ENCODE measurements at regions not wholly inside any gene's neighbourhood (a gene's known extent, or its start where the extent isn't known, plus 50 kb on each side); places are given as distances from the start of the nearest gene placed in this dataset.
"Not testable (repeated sequence)": the region's sequence is repeated elsewhere in the genome, so short reads cannot be mapped to it uniquely, and the experiment has no call there.

- ATAC-seq (replicated peaks in 6 of 8), result no peak
- Histone ChIP-seq H3K4me3 (no peak overlapping the region), H3K27ac (no peak overlapping the region), H3K4me1 (replicated peaks in 1 of 2) (peaks cover 0 to 4% of the 10 kb centered on the region in 2 donors)
- WGBS, 10 experiments, result 17 to 100% (median 84%) methylated on average over 1 of the region's 1 CpG; no CpG with 5 or more reads in 2 of the 10 experiments
- in situ Hi-C loops (cut with MboI; ENCODE audit: low pct_unique_long_range_greater_than_20kb in 2 of 9, low sequenced_read_pairs in 9 of 9, unreplicated experiment in 9 of 9), result no loop called here
Observed at GRCh38 chr7:16958724-16959123, 76.9 kb upstream of the AGR3 start.

- Histone ChIP-seq H3K4me1 (replicated peaks in 1 of 2) (no peaks in the 10 kb centered on the region), H3K27ac (no peak overlapping the region), H3K4me3 (no peak overlapping the region)
- ATAC-seq (replicated peaks in 6 of 8), result peak in 2 of 8 experiments; percentile 55 to 57
- WGBS, 10 experiments, result 0 to 90% (median 68%) methylated on average over 1 of the region's 1 CpG; no CpG with 5 or more reads in 4 of the 10 experiments
- in situ Hi-C loops (cut with MboI; ENCODE audit: low pct_unique_long_range_greater_than_20kb in 2 of 9, low sequenced_read_pairs in 9 of 9, unreplicated experiment in 9 of 9), result no loop called here
Observed at GRCh38 chr7:16960337-16960965, 78.7 kb upstream of the AGR3 start.

GRCh38 chr7:16961641-16962040, 79.9 kb upstream of the AGR3 start:
- WGBS, 10 experiments, result 0 to 100% (median 69%) methylated on average over 1 to 2 of the region's 2 CpGs; no CpG with 5 or more reads in 2 of the 10 experiments

GRCh38 chr7:16963044-16963443, 81.3 kb upstream of the AGR3 start:
- ATAC-seq (replicated peaks in 6 of 8), result peak in 3 of 8 experiments; percentile 53 to 77 (median 62)
- in situ Hi-C loops (cut with MboI; ENCODE audit: low pct_unique_long_range_greater_than_20kb in 2 of 9, low sequenced_read_pairs in 9 of 9, unreplicated experiment in 9 of 9), result no loop called here
- WGBS, 10 experiments, result 83 to 100% (median 90%) methylated on average over 3 to 5 of the region's 5 CpGs
- Histone ChIP-seq H3K27ac (no peak overlapping the region), H3K4me3 (no peak overlapping the region), H3K4me1 (replicated peaks in 1 of 2) (no peaks in the 10 kb centered on the region)

More at GRCh38 chr7:16961641-16962040, 79.9 kb upstream of the AGR3 start:
- H3K4me3 ChIP-seq, result no peak overlapping the region
- H3K27ac ChIP-seq, result no peak overlapping the region
- H3K4me1 ChIP-seq (replicated peaks in 1 of 2), result no peaks in the 10 kb centered on the region
- in situ Hi-C loops (cut with MboI; ENCODE audit: low pct_unique_long_range_greater_than_20kb in 2 of 9, low sequenced_read_pairs in 9 of 9, unreplicated experiment in 9 of 9), result no loop called here
- ATAC-seq (replicated peaks in 6 of 8), result peak in 2 of 8 experiments; percentile 50 to 84

- ATAC-seq (replicated peaks in 6 of 8); H3K4me3 ChIP-seq; H3K27ac ChIP-seq; H3K4me1 ChIP-seq (replicated peaks in 1 of 2); in situ Hi-C loops (cut with MboI; ENCODE audit: low pct_unique_long_range_greater_than_20kb in 2 of 9, low sequenced_read_pairs in 9 of 9, unreplicated experiment in 9 of 9): not testable (repeated sequence)
- 61 to 100% (median 84%) methylated on average over 1 to 8 of the region's 8 CpGs; no CpG with 5 or more reads in 3 of the 10 experiments for WGBS, 10 experiments
Observed at GRCh38 chr7:16965697-16966096, 83.9 kb upstream of the AGR3 start.

GRCh38 chr7:16967300-16967811, 85.6 kb upstream of the AGR3 start:
- Histone ChIP-seq H3K4me1 (replicated peaks in 1 of 2) (no peaks in the 10 kb centered on the region), H3K27ac (no peak overlapping the region), H3K4me3 (no peak overlapping the region)
- no peak for ATAC-seq (replicated peaks in 6 of 8)
- 8 to 100% (median 71%) methylated on average over 1 of the region's 1 CpG; no CpG with 5 or more reads in 1 of the 10 experiments for WGBS, 10 experiments
- in situ Hi-C loops (cut with MboI; ENCODE audit: low pct_unique_long_range_greater_than_20kb in 2 of 9, low sequenced_read_pairs in 9 of 9, unreplicated experiment in 9 of 9), result no loop called here

- in situ Hi-C loops (cut with MboI; ENCODE audit: low pct_unique_long_range_greater_than_20kb in 2 of 9, low sequenced_read_pairs in 9 of 9, unreplicated experiment in 9 of 9), result no loop called here
- Histone ChIP-seq H3K4me3 (no peak overlapping the region), H3K27ac (no peak overlapping the region), H3K4me1 (replicated peaks in 1 of 2) (no peaks in the 10 kb centered on the region)
- peak in 2 of 8 experiments; percentile 47 to 72 for ATAC-seq (replicated peaks in 6 of 8)
- 42 to 100% (median 76%) methylated on average over 1 to 9 of the region's 9 CpGs for WGBS, 10 experiments
Observed at GRCh38 chr7:16970732-16971482, 89.1 kb upstream of the AGR3 start.

- no peak for ATAC-seq (replicated peaks in 6 of 8)
- Histone ChIP-seq H3K27ac (no peak overlapping the region), H3K4me1 (replicated peaks in 1 of 2) (no peaks in the 10 kb centered on the region), H3K4me3 (no peak overlapping the region)
- in situ Hi-C loops (cut with MboI; ENCODE audit: low pct_unique_long_range_greater_than_20kb in 2 of 9, low sequenced_read_pairs in 9 of 9, unreplicated experiment in 9 of 9), result loop anchor here in 4 of 9 experiments (25.0 kb wide), 2 partner anchors 337 to 687 kb away; no protein-coding TSS in a partner anchor
- 60 to 100% (median 93%) methylated on average over 1 of the region's 1 CpG; no CpG with 5 or more reads in 4 of the 10 experiments for WGBS, 10 experiments
Observed at GRCh38 chr7:16975712-16976111, 93.9 kb upstream of the AGR3 start.

GRCh38 chr7:16978358-16979244, 96.8 kb upstream of the AGR3 start:
- peak in 5 of 8 experiments; percentile 24 to 80 (median 76) for ATAC-seq (replicated peaks in 6 of 8)
- Histone ChIP-seq H3K4me1 (replicated peaks in 1 of 2) (no peaks in the 10 kb centered on the region), H3K4me3 (no peak overlapping the region), H3K27ac (no peak overlapping the region)
- 0 to 40% (median 8%) methylated on average over 1 of the region's 1 CpG; no CpG with 5 or more reads in 1 of the 10 experiments for WGBS, 10 experiments
- in situ Hi-C loops (cut with MboI; ENCODE audit: low pct_unique_long_range_greater_than_20kb in 2 of 9, low sequenced_read_pairs in 9 of 9, unreplicated experiment in 9 of 9), result loop anchor here in 4 of 9 experiments (25.0 kb wide), 2 partner anchors 334 to 684 kb away; no protein-coding TSS in a partner anchor

GRCh38 chr7:16980539-16980938, 98.8 kb upstream of the AGR3 start:
- ATAC-seq (replicated peaks in 6 of 8), result no peak
- Histone ChIP-seq H3K27ac (no peak overlapping the region), H3K4me1 (replicated peaks in 1 of 2) (peaks cover 0 to 4% of the 10 kb centered on the region in 2 donors), H3K4me3 (no peak overlapping the region)
- 77 to 100% (median 89%) methylated on average over 3 to 4 of the region's 4 CpGs; no CpG with 5 or more reads in 2 of the 10 experiments for WGBS, 10 experiments
- in situ Hi-C loops (cut with MboI; ENCODE audit: low pct_unique_long_range_greater_than_20kb in 2 of 9, low sequenced_read_pairs in 9 of 9, unreplicated experiment in 9 of 9), result loop anchor here in 4 of 9 experiments (10.0 to 25.0 kb wide), 3 partner anchors 324 to 682 kb away; no protein-coding TSS in a partner anchor

- in situ Hi-C loops (cut with MboI; ENCODE audit: low pct_unique_long_range_greater_than_20kb in 2 of 9, low sequenced_read_pairs in 9 of 9, unreplicated experiment in 9 of 9), result loop anchor here in 4 of 9 experiments (10.0 to 25.0 kb wide), 3 partner anchors 322 to 680 kb away; no protein-coding TSS in a partner anchor
- Histone ChIP-seq H3K4me3 (no peak overlapping the region), H3K4me1 (replicated peaks in 1 of 2) (peaks cover 0 to 4% of the 10 kb centered on the region in 2 donors), H3K27ac (no peak overlapping the region)
- WGBS, 10 experiments, result 0 to 54% (median 16%) methylated on average over 1 to 3 of the region's 3 CpGs
- peak in 1 of 8 experiments; percentile 42 for ATAC-seq (replicated peaks in 6 of 8)
Observed at GRCh38 chr7:16982640-16983350, 101.0 kb upstream of the AGR3 start.

GRCh38 chr7:16984375-16984774, 102.6 kb upstream of the AGR3 start:
- Histone ChIP-seq H3K4me1 (replicated peaks in 1 of 2) (peaks cover 0 to 4% of the 10 kb centered on the region in 2 donors), H3K4me3 (no peak overlapping the region), H3K27ac (no peak overlapping the region)
- in situ Hi-C loops (cut with MboI; ENCODE audit: low pct_unique_long_range_greater_than_20kb in 2 of 9, low sequenced_read_pairs in 9 of 9, unreplicated experiment in 9 of 9), result loop anchor here in 4 of 9 experiments (10.0 to 25.0 kb wide), 3 partner anchors 320 to 678 kb away; no protein-coding TSS in a partner anchor
- WGBS, 10 experiments, result 83 to 100% (median 100%) methylated on average over 1 to 2 of the region's 2 CpGs; no CpG with 5 or more reads in 1 of the 10 experiments
- ATAC-seq (replicated peaks in 6 of 8), result peak in 4 of 8 experiments; percentile 25 to 99 (median 66)
